ENCODE measurements at regions not wholly inside any gene's neighbourhood (a gene's known extent, or its start where the extent isn't known, plus 50 kb on each side); places are given as distances from the start of the nearest gene placed in this dataset.

DNA sequence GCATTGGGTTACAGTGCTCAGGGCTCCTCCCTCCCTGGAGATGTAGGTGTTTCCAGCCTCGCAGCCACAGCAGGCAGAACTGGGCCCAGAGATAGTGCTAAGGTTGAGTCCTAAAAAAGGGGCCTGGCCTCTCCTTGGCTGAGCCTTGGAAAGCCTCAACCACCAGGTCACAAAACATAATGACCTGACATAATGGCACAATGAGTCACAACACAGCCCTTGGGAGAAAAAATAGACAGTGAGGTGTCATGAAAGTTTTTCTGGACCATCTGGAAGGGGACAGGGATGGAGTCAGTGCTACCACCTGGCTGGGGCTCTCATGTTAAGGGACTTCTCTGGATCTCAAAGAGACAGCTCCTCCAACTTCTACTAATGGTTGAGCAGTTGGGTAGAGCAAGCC is 92.4 kb upstream of the LCLAT1 start:
- no peak for DNase-seq (ENCODE audit: low spot score)
- TF ChIP-seq, protein P1, sequence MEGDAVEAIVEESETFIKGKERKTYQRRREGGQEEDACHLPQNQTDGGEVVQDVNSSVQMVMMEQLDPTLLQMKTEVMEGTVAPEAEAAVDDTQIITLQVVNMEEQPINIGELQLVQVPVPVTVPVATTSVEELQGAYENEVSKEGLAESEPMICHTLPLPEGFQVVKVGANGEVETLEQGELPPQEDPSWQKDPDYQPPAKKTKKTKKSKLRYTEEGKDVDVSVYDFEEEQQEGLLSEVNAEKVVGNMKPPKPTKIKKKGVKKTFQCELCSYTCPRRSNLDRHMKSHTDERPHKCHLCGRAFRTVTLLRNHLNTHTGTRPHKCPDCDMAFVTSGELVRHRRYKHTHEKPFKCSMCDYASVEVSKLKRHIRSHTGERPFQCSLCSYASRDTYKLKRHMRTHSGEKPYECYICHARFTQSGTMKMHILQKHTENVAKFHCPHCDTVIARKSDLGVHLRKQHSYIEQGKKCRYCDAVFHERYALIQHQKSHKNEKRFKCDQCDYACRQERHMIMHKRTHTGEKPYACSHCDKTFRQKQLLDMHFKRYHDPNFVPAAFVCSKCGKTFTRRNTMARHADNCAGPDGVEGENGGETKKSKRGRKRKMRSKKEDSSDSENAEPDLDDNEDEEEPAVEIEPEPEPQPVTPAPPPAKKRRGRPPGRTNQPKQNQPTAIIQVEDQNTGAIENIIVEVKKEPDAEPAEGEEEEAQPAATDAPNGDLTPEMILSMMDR (IDR thresholded peaks at IDR 0.05; ENCODE audit: extremely low read depth, missing control alignments): no peak

- DNase-seq (ENCODE audit: low spot score): no peak
- TF ChIP-seq, protein P1 (IDR thresholded peaks at IDR 0.05; ENCODE audit: extremely low read depth, missing control alignments): no peak
Observed at GRCh38 chr2:30355306-30355705, 91.7 kb upstream of the LCLAT1 start.

DNA sequence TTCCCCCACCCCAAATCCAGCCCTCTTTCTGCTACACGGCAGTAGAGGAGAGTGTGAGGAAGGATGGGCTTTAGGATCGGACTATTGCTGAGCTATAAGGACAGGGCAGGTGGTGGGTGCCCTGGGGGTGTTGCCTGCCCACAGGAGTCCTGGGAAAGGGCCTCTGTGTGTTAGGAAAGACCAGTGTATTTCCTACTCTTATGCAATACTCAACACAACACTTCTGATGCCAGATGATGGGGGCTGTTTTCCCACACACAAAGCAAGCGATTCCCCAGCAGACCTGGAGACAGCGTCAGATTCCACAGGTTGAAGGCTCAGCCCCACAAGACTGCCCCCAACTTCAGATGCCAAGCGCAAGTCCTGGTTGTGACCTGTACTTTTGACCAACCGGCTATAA is 91.0 kb upstream of the LCLAT1 start:
- TF ChIP-seq, protein P1 (IDR thresholded peaks at IDR 0.05; ENCODE audit: extremely low read depth, missing control alignments): no peak
- no peak for DNase-seq (ENCODE audit: low spot score)

GRCh38 chr2:30356776-30357175 is 90.3 kb upstream of the LCLAT1 start:
- TF ChIP-seq, protein P1 (IDR thresholded peaks at IDR 0.05; ENCODE audit: extremely low read depth, missing control alignments): no peak
- DNase-seq (ENCODE audit: low spot score): no peak

- TF ChIP-seq, protein P1 (IDR thresholded peaks at IDR 0.05; ENCODE audit: extremely low read depth, missing control alignments): no peak
- no peak for DNase-seq (ENCODE audit: low spot score)
Observed at GRCh38 chr2:30358351-30358750, 88.7 kb upstream of the LCLAT1 start.

- no peak for DNase-seq (ENCODE audit: low spot score)
- TF ChIP-seq, protein P1 (IDR thresholded peaks at IDR 0.05; ENCODE audit: extremely low read depth, missing control alignments): no peak
Observed at GRCh38 chr2:30358842-30359241, 88.2 kb upstream of the LCLAT1 start.

- DNase-seq (ENCODE audit: low spot score): no peak
- TF ChIP-seq, protein P1 (IDR thresholded peaks at IDR 0.05; ENCODE audit: extremely low read depth, missing control alignments): no peak
Observed at GRCh38 chr2:30359644-30360167, 87.3 kb upstream of the LCLAT1 start.
